H1 (cell line): ENCODE measurements at regions not wholly inside any gene's neighbourhood (a gene's known extent, or its start where the extent isn't known, plus 50 kb on each side); places are given as distances from the start of the nearest gene placed in this dataset.

Source experiments
- CTCF ChIA-PET: fragments of 300-600 bp; sonication (Branson Sonifier 250); formaldehyde crosslinking; loops from one replicate; lab custom pipeline; 2021; ENCODE audit not compliant: partially characterized antibody; lab: Charles Lee
- POLR2A ChIA-PET: fragments of 300-600 bp; sonication (Branson Sonifier 250); formaldehyde crosslinking; loops from one replicate; lab custom pipeline; 2021; ENCODE audit warnings: inconsistent platforms; ENCODE audit not compliant: partially characterized antibody; lab: Charles Lee
- DNase-seq, 2 experiments: peaks; one replicate each; pipeline versions ENCODE4 v3.0.0 to v3.0.0-alpha.2; 2010 to 2022; ENCODE audit warnings: low spot score in 2 of 2, low read depth in 1 of 2, mixed read lengths in 1 of 2
- FAIRE-seq: peaks from 2 replicates; lab custom pipeline; 2011; peaks lifted over from hg19 to GRCh38; lab: Jason Lieb, UNC
- H2AFZ ChIP-seq: 2 replicates; pipeline ENCODE4 v1.8.1; 2012; ENCODE audit warnings: low read length, inconsistent platforms
- H2AK5ac ChIP-seq: 2 replicates; pipeline ENCODE4 v1.6.1; 2013; ENCODE audit warnings: low read depth, low read length
- H2BK120ac ChIP-seq: replicated peaks from 2 replicates; pipeline ENCODE3; 2013; ENCODE audit warnings: low read depth, low read length, inconsistent platforms
- H2BK12ac ChIP-seq: 2 replicates; pipeline ENCODE4 v1.6.1; 2013; ENCODE audit warnings: low read depth, low read length
- H2BK15ac ChIP-seq: 2 replicates; pipeline ENCODE4 v1.6.1; 2013; ENCODE audit warnings: low read length
- H2BK20ac ChIP-seq: 2 replicates; pipeline ENCODE4 v1.6.1; 2013; ENCODE audit warnings: low read length
- H2BK5ac ChIP-seq: 2 replicates; pipeline ENCODE4 v1.6.1; 2013; ENCODE audit warnings: low read depth, low read length
- H3K14ac ChIP-seq: 2 replicates; pipeline ENCODE4 v1.6.1; 2013; ENCODE audit warnings: inconsistent platforms; ENCODE audit not compliant: insufficient read length
- H3K18ac ChIP-seq: 2 replicates; pipeline ENCODE4 v1.6.1; 2013; ENCODE audit warnings: low read length; ENCODE audit errors: extremely low read depth
- H3K23ac ChIP-seq: 2 replicates; pipeline ENCODE4 v1.6.1; 2013; ENCODE audit warnings: inconsistent platforms; ENCODE audit not compliant: insufficient read length
- H3K23me2 ChIP-seq: 2 replicates; pipeline ENCODE4 v1.6.1; 2013; ENCODE audit warnings: low read depth, low read length
- H3K27ac ChIP-seq: 2 replicates; pipeline ENCODE4 v1.6.1; 2011; ENCODE audit warnings: low read depth, low read length, inconsistent platforms
- H3K27me3 ChIP-seq, 4 experiments: replicated peaks in 1 of 4; 1 replicate in 1 of 4; 2 replicates in 3 of 4; pipeline versions ENCODE4 v1.6.1 to v1.8.1; 2011 to 2013; ENCODE audit warnings: low read length in 3 of 4, mild to moderate bottlenecking in 3 of 4, inconsistent platforms in 2 of 4, mixed read lengths in 2 of 4, moderate library complexity in 1 of 4; ENCODE audit not compliant: control insufficient read depth in 3 of 4, insufficient read depth in 3 of 4; ENCODE audit errors: extremely low read depth in 1 of 4
- H3K36me3 ChIP-seq, 4 experiments: 2 replicates each; pipeline versions ENCODE4 v1.6.1 to v1.8.1; 2011 to 2013; ENCODE audit warnings: mild to moderate bottlenecking in 4 of 4, low read length in 3 of 4, moderate library complexity in 2 of 4, control low read depth in 1 of 4, inconsistent platforms in 1 of 4; ENCODE audit not compliant: insufficient read depth in 4 of 4, control insufficient read depth in 2 of 4
- H3K4ac ChIP-seq: replicated peaks from 2 replicates; pipeline ENCODE3; 2013; ENCODE audit warnings: low read length, low read depth, mixed read lengths, inconsistent platforms; ENCODE audit not compliant: insufficient read length
- H3K4me1 ChIP-seq, 4 experiments: replicated peaks in 1 of 4; 1 replicate in 1 of 4; 2 replicates in 3 of 4; pipeline versions ENCODE4 v1.6.1 to v1.8.1; 2011 to 2013; ENCODE audit warnings: low read length in 3 of 4, inconsistent platforms in 2 of 4, mixed read lengths in 1 of 4; ENCODE audit not compliant: insufficient read depth in 4 of 4, control insufficient read depth in 3 of 4
- H3K4me2 ChIP-seq, 2 experiments: 2 replicates each; pipeline versions ENCODE4 v1.6.1 to v1.8.1; 2011 to 2013; ENCODE audit warnings: low read depth in 2 of 2, low read length in 2 of 2, control low read depth in 1 of 2, inconsistent platforms in 1 of 2, mild to moderate bottlenecking in 1 of 2; ENCODE audit not compliant: insufficient read depth in 1 of 2
- H3K4me3 ChIP-seq, 4 experiments: fragments of 200-600, 300-600 bp in 1 of 4; sonication (generic), shearing (Covaris generic), sonication (Bioruptor Twin) in 1 of 4; 2 replicates each; pipeline versions ENCODE4 v1.5.1 to v1.8.1; 2011 to 2016; ENCODE audit warnings: low read length in 4 of 4, low read depth in 3 of 4, control low read depth in 2 of 4, inconsistent platforms in 2 of 4, mild to moderate bottlenecking in 2 of 4, mixed read lengths in 1 of 4, moderate library complexity in 1 of 4; ENCODE audit not compliant: insufficient read depth in 2 of 4; ENCODE audit errors: extremely low read depth in 1 of 4
- H3K56ac ChIP-seq: replicated peaks from 2 replicates; pipeline ENCODE3; 2013; ENCODE audit warnings: low read depth, mild to moderate bottlenecking, mixed read lengths, low read length, inconsistent platforms; ENCODE audit not compliant: insufficient read length
- H3K79me1 ChIP-seq: 2 replicates; pipeline ENCODE4 v1.6.1; 2013; ENCODE audit warnings: low read depth, low read length, control low read depth
- H3K79me2 ChIP-seq, 2 experiments: 2 replicates each; pipeline versions ENCODE4 v1.6.1 to v1.8.1; 2012 to 2013; ENCODE audit warnings: low read length in 2 of 2, mild to moderate bottlenecking in 2 of 2, inconsistent platforms in 1 of 2; ENCODE audit not compliant: insufficient read depth in 2 of 2, control insufficient read depth in 1 of 2
- H3K9ac ChIP-seq, 4 experiments: replicated peaks in 1 of 4; 1 replicate in 1 of 4; 2 replicates in 3 of 4; pipeline versions ENCODE4 v1.6.1 to v1.8.1; 2011 to 2013; ENCODE audit warnings: low read depth in 3 of 4, low read length in 3 of 4, control low read depth in 2 of 4, mild to moderate bottlenecking in 2 of 4, moderate library complexity in 2 of 4, inconsistent platforms in 1 of 4; ENCODE audit errors: extremely low read depth in 1 of 4
- H3K9me3 ChIP-seq, 2 experiments: 2 replicates each; pipeline versions ENCODE4 v1.6.1 to v1.8.1; 2012 to 2013; ENCODE audit warnings: mild to moderate bottlenecking in 2 of 2, moderate library complexity in 2 of 2, control low read depth in 1 of 2, inconsistent platforms in 1 of 2, low read depth in 1 of 2, low read length in 1 of 2, mixed read lengths in 1 of 2; ENCODE audit not compliant: insufficient read depth in 2 of 2
- H4K20me1 ChIP-seq, 2 experiments: replicated peaks in 1 of 2; 2 replicates each; pipeline versions ENCODE3 to v1.8.1; 2011 to 2013; ENCODE audit warnings: inconsistent platforms in 2 of 2, low read length in 2 of 2, mild to moderate bottlenecking in 1 of 2; ENCODE audit not compliant: insufficient read depth in 2 of 2, control insufficient read depth in 1 of 2
- H4K5ac ChIP-seq: 2 replicates; pipeline ENCODE4 v1.6.1; 2013; ENCODE audit warnings: low read length, low read depth, mixed read lengths, inconsistent platforms; ENCODE audit not compliant: insufficient read length
- H4K8ac ChIP-seq: 2 replicates; pipeline ENCODE4 v1.8.0; 2013; ENCODE audit warnings: mild to moderate bottlenecking, moderate library complexity, low read length, inconsistent platforms; ENCODE audit not compliant: insufficient read depth; ENCODE audit errors: extremely low read depth
- H4K91ac ChIP-seq: replicated peaks from 2 replicates; pipeline ENCODE3; 2013; ENCODE audit warnings: low read length, mixed read lengths, inconsistent platforms; ENCODE audit not compliant: insufficient read length
- BCL11A ChIP-seq, 2 experiments: IDR thresholded peaks; one replicate each; pipeline ENCODE4 v1.6.1; 2011; ENCODE audit warnings: low read depth in 2 of 2, low read length in 2 of 2, mild to moderate bottlenecking in 2 of 2
- CBX5 ChIP-seq: fragments of 300-800, 300-1000 bp; sonication (generic); IDR thresholded peaks from 2 replicates; pipeline ENCODE4 v1.7.1; 2016; ENCODE audit warnings: antibody characterized with exemption, low read length, low read depth
- CBX8 ChIP-seq: fragments of 300-800, 300-1000 bp; sonication (generic); IDR thresholded peaks from 2 replicates; pipeline ENCODE4 v1.7.1; 2016; ENCODE audit warnings: low read depth, low read length, borderline replicate concordance
- CREB1 ChIP-seq: IDR thresholded peaks from 2 replicates; pipeline ENCODE4 v1.6.1; 2012; ENCODE audit warnings: inconsistent platforms
- HDAC6 ChIP-seq: IDR thresholded peaks from one replicate; pipeline ENCODE4 v1.7.1; 2012; ENCODE audit warnings: low read depth, mild to moderate bottlenecking, inconsistent platforms, low read length, moderate library complexity
- KDM5A ChIP-seq: fragments of 200-600 bp; IDR thresholded peaks from 2 replicates; pipeline ENCODE4 v1.7.1; 2012; ENCODE audit warnings: mild to moderate bottlenecking, low read length, inconsistent platforms, mixed read lengths
- RBBP5 ChIP-seq: IDR thresholded peaks from 2 replicates; pipeline ENCODE4 v1.7.1; 2012; ENCODE audit warnings: low read depth, mild to moderate bottlenecking, inconsistent platforms, low read length, moderate library complexity, borderline replicate concordance
- RNF2 ChIP-seq: fragments of 200-900, 300-1000 bp; sonication (generic); IDR thresholded peaks from 2 replicates; pipeline ENCODE4 v1.7.1; 2016; ENCODE audit warnings: borderline replicate concordance, low read depth, mild to moderate bottlenecking, antibody characterized with exemption, low read length; ENCODE audit not compliant: poor library complexity, severe bottlenecking; ENCODE audit errors: missing control alignments
- SUZ12 ChIP-seq: fragments of 200-600 bp; sonication (generic); IDR thresholded peaks from 2 replicates; pipeline ENCODE4 v1.6.1; 2012; ENCODE audit warnings: mild to moderate bottlenecking, inconsistent platforms, low read length, moderate library complexity, mixed read lengths
- WGBS, 2 experiments: shearing (Covaris generic) in 1 of 2; methylation state at CpG; one replicate each; pipeline versions ENCODE4 v1.1.6 to v1.1.7; 2013 to 2015; ENCODE audit warnings: low lambda C conversion rate in 2 of 2, mixed read lengths in 2 of 2, inconsistent platforms in 1 of 2, low coverage in 1 of 2, missing lambda C conversion rate in 1 of 2; ENCODE audit not compliant: insufficient replicate concordance in 2 of 2, insufficient coverage in 1 of 2, insufficient read length in 1 of 2; ENCODE audit errors: extremely low coverage in 1 of 2, missing lambda C conversion rate in 1 of 2; 5-methylcytosine and 5-hydroxymethylcytosine counted together

GRCh38 chr14:56400109-56400825 is 179.3 kb upstream of the TMEM260 start:
- H3K27me3 ChIP-seq, result no peaks in the 10 kb centered on the region
- H3K4me3 ChIP-seq, result no peak overlapping the region
- no peaks in the 10 kb centered on the region for H3K23me2 ChIP-seq
- no peak overlapping the region for H3K14ac ChIP-seq
- H3K79me2 ChIP-seq, result no peaks in the 10 kb centered on the region
- DNase-seq, result no peak
- H2BK20ac ChIP-seq, result no peak overlapping the region
- no peak overlapping the region for H2AK5ac ChIP-seq
- no peaks in the 10 kb centered on the region for H3K79me1 ChIP-seq
- ChIA-PET CTCF (interaction anchor here (0.7 to 1.9 kb wide), 4 partner anchors 9 to 148 kb away, joined by 3 to 8 read pairs (median 4); no protein-coding TSS in a partner anchor), POLR2A (interaction anchor here (0.6 kb wide), 2 partner anchors 16 to 1203 kb away, joined by 3 read pairs; no protein-coding TSS in a partner anchor)
- H3K18ac ChIP-seq, result no peak overlapping the region
- no peak overlapping the region for H4K5ac ChIP-seq
- no peak for FAIRE-seq
- 61% methylated on average over 3 of the region's 3 CpGs; no CpG with 5 or more reads in 1 of the 2 experiments for WGBS, 2 experiments
- no peak overlapping the region for H3K4ac ChIP-seq
- no peak overlapping the region for H2AFZ ChIP-seq
- no peaks in the 10 kb centered on the region for H3K36me3 ChIP-seq
- no peak overlapping the region for H2BK5ac ChIP-seq
- no peak overlapping the region for H3K56ac ChIP-seq
- no peak overlapping the region for H2BK12ac ChIP-seq
- no peak overlapping the region for H3K23ac ChIP-seq
- no peak overlapping the region for H3K4me2 ChIP-seq
- no peak overlapping the region for H3K27ac ChIP-seq
- H2BK15ac ChIP-seq, result no peak overlapping the region
- H4K8ac ChIP-seq, result no peak overlapping the region
- H3K9me3 ChIP-seq, result no peaks in the 10 kb centered on the region
- no peaks in the 10 kb centered on the region for H3K4me1 ChIP-seq
- H2BK120ac ChIP-seq, result no peak overlapping the region
- H4K91ac ChIP-seq, result no peak overlapping the region
- no peak overlapping the region for H3K9ac ChIP-seq
- H4K20me1 ChIP-seq, result no peaks in the 10 kb centered on the region
- TF ChIP-seq HDAC6, result no peak
- no peak for TF ChIP-seq CBX5
- no peak for TF ChIP-seq SUZ12
- no peak for TF ChIP-seq RBBP5
- TF ChIP-seq BCL11A (IDR thresholded peaks at IDR 0.05; ENCODE audit: low read depth in 2 of 2, low read length in 2 of 2), result no peak
- no peak for TF ChIP-seq KDM5A
- no peak for TF ChIP-seq CREB1
- TF ChIP-seq RNF2, result no peak
- TF ChIP-seq CBX8, result no peak
